Activated CD8-positive, alpha-beta T cell treated with anti-CD3 and anti-CD28 coated beads, Interleukin-2, amount 10 ng/mL, durations not matched to agents 7 days and 5 days (primary cell): ENCODE measurements at regions not wholly inside any gene's neighbourhood (a gene's known extent, or its start where the extent isn't known, plus 50 kb on each side); places are given as distances from the start of the nearest gene placed in this dataset.

Source experiments
- ATAC-seq: fragments of 150-1000 bp; cut with Tn5 transposase; one replicate; pipeline ENCODE4 v1.10.0; 2021; ENCODE audit warnings: moderate library complexity
- CTCF ChIA-PET: fragments of 350-600 bp; sonication (Branson Sonifier 250); formaldehyde crosslinking; loops from one replicate; lab custom pipeline; 2021; ENCODE audit warnings: antibody characterized with exemption; lab: Charles Lee
- POLR2A ChIA-PET: fragments of 350-600 bp; sonication (Branson Sonifier 250); formaldehyde crosslinking; loops from one replicate; lab custom pipeline; 2021; ENCODE audit warnings: antibody characterized with exemption; lab: Charles Lee
- DNase-seq: peaks from one replicate; pipeline ENCODE4 v3.0.0-alpha.2; 2020
- H3K27ac Mint-ChIP-seq: one replicate; pipeline ENCODE4 v1.8.0; 2021; ENCODE audit warnings: mild to moderate bottlenecking, mixed read lengths
- H3K27me3 Mint-ChIP-seq: one replicate; pipeline ENCODE4 v1.8.0; 2021; ENCODE audit warnings: low read depth, mixed read lengths
- H3K36me3 Mint-ChIP-seq: one replicate; pipeline ENCODE4 v1.8.0; 2021; ENCODE audit warnings: low read depth, mixed read lengths
- H3K4me1 Mint-ChIP-seq: one replicate; pipeline ENCODE4 v1.8.0; 2021; ENCODE audit warnings: low read depth, mixed read lengths
- H3K4me3 Mint-ChIP-seq: one replicate; pipeline ENCODE4 v1.8.0; 2021; ENCODE audit warnings: mild to moderate bottlenecking, mixed read lengths
- H3K9me3 Mint-ChIP-seq: one replicate; pipeline ENCODE4 v1.8.0; 2022; ENCODE audit warnings: mixed read lengths; ENCODE audit not compliant: insufficient read depth

- Mint-ChIP-seq H3K27ac (no peak overlapping the region), H3K4me3 (no peak overlapping the region), H3K27me3 (no peaks in the 10 kb centered on the region), H3K4me1 (no peaks in the 10 kb centered on the region), H3K36me3 (no peaks in the 10 kb centered on the region), H3K9me3 (no peaks in the 10 kb centered on the region)
- ATAC-seq (no peak), DNase-seq (no peak)
- ChIA-PET CTCF (no interaction called here), POLR2A (no interaction called here)
Observed at GRCh38 chr3:159655202-159655601, 333.4 kb upstream of the IL12A start.

DNA sequence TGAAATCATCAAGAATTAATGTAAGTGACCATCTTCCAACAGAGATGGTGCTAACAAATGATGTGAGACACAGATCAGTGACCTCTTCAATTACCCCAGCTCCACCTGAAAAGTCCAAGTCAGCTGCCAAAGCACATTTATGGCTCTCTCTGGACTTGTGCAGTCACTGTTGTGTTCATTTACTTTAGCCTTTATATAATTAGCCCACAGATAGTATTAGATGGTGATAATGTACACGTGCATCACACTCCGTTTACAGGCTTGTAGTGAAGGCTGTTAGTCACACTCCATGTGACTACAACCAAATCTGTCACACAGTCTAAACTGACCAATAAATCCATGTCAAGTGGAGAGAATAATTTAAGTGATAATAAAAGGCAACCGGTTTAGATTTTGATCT lies 331.5 kb upstream of the IL12A start:
- Mint-ChIP-seq H3K36me3 (no peaks in the 10 kb centered on the region), H3K27me3 (no peaks in the 10 kb centered on the region), H3K27ac (no peak overlapping the region), H3K4me3 (no peak overlapping the region), H3K4me1 (no peaks in the 10 kb centered on the region), H3K9me3 (peaks cover 2% of the 10 kb centered on the region)
- DNase-seq (no peak), ATAC-seq (no peak)
- ChIA-PET POLR2A (no interaction called here), CTCF (no interaction called here)

GRCh38 chr3:159657629-159658028 lies 331.0 kb upstream of the IL12A start:
- Mint-ChIP-seq H3K9me3 (peaks cover 4% of the 10 kb centered on the region), H3K27me3 (no peaks in the 10 kb centered on the region), H3K4me1 (no peaks in the 10 kb centered on the region), H3K36me3 (no peaks in the 10 kb centered on the region), H3K27ac (no peak overlapping the region), H3K4me3 (no peak overlapping the region)
- ChIA-PET POLR2A (no interaction called here), CTCF (no interaction called here)
- ATAC-seq: no peak
- DNase-seq: no peak

DNA sequence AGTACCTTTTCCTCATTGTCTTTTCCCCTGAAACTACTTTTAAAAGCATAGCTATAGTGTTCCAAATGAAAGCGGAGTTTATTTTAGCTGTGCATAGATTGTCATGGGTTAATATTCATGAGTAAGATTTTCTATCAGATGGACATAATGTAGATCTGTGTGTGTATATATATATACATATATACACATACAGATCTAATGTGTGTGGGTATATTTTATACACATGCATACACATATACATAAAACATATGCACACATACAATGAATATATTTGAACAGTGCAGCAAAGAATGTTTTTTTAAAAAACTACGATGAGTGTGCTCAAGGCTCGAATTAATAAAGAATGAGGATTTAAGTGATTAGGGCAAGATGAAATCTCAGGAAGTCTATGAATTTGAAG lies 328.3 kb upstream of the IL12A start:
- ATAC-seq (no peak), DNase-seq (no peak)
- H3K36me3 Mint-ChIP-seq: no peaks in the 10 kb centered on the region
- no peaks in the 10 kb centered on the region for H3K4me1 Mint-ChIP-seq
- POLR2A ChIA-PET: no interaction called here
- H3K9me3 Mint-ChIP-seq: peaks cover 4% of the 10 kb centered on the region
- CTCF ChIA-PET: no interaction called here
- no peak overlapping the region for H3K4me3 Mint-ChIP-seq
- no peak overlapping the region for H3K27ac Mint-ChIP-seq
- no peaks in the 10 kb centered on the region for H3K27me3 Mint-ChIP-seq

- Mint-ChIP-seq H3K9me3 (peaks cover 4% of the 10 kb centered on the region), H3K4me3 (no peak overlapping the region), H3K27me3 (no peaks in the 10 kb centered on the region), H3K27ac (no peak overlapping the region), H3K4me1 (no peaks in the 10 kb centered on the region), H3K36me3 (no peaks in the 10 kb centered on the region)
- no peak for DNase-seq
- POLR2A ChIA-PET: no interaction called here
- CTCF ChIA-PET: no interaction called here
- ATAC-seq: no peak
Observed at GRCh38 chr3:159660901-159661300, 327.7 kb upstream of the IL12A start.

DNA sequence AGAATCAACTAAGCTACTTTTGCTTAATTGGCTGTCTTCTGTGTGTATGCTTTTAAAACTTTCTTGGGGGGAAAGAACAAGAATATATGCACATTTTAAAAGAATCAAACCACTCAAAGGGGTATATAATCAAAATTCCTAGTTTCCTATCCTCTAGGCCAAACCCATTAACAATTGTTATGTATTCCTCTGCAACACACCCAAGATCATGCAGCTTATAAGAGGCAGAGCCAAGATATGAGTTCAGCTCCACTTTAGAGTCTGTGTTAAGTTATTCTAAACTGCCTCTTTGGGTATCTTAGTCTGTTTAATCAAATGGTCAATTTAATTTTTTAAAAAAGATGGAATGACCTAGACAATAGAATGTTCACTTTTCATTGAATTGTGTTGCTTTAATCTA lies 326.1 kb upstream of the IL12A start:
- H3K27me3 Mint-ChIP-seq: no peaks in the 10 kb centered on the region
- DNase-seq (no peak), ATAC-seq (no peak)
- no peak overlapping the region for H3K4me3 Mint-ChIP-seq
- ChIA-PET POLR2A (no interaction called here), CTCF (no interaction called here)
- H3K9me3 Mint-ChIP-seq: peaks cover 4% of the 10 kb centered on the region
- no peaks in the 10 kb centered on the region for H3K36me3 Mint-ChIP-seq
- H3K27ac Mint-ChIP-seq: no peak overlapping the region
- no peaks in the 10 kb centered on the region for H3K4me1 Mint-ChIP-seq

DNA sequence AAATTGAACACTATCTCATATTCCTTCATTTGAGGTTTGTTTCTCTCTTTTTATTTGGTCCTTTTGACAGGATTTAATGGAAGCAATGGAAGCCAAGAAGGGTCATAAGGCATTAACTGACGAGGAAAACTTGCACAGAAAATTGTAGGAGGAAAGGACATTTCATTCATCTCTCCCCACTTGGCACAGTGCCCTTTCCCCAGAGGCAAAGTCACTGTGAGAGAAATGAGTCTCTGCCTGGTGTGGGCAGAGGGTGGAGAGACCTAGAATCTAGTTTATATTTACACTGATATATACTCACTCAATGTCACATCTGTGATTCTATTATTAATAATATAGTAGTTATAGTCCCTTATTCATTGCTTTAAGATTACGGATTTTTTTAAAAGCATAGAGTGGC lies 324.6 kb upstream of the IL12A start:
- peaks cover 4% of the 10 kb centered on the region for H3K9me3 Mint-ChIP-seq
- POLR2A ChIA-PET: no interaction called here
- no peaks in the 10 kb centered on the region for H3K4me1 Mint-ChIP-seq

DNA sequence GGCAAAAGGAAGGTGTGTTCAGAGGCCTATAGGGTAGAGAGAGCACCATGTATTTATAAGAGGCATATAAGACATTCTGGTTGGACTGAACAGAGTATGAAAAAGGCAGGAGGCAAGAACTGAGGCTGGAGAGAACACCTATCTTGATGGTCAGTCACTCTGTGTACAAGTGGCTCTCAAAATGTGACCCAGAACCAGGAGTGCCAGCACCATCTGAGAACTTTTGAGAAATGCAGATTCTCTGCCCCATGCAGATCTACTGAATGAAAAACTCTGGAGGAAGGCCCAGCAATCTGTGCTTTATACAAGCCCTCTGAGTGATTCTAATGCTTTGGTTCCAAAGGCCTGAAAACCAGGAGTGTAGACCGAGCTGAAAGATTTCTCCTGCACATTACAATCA lies 324.0 kb upstream of the IL12A start:
- Mint-ChIP-seq H3K27me3 (no peaks in the 10 kb centered on the region), H3K4me1 (no peaks in the 10 kb centered on the region), H3K4me3 (no peak overlapping the region), H3K27ac (no peak overlapping the region), H3K9me3 (peaks cover 4% of the 10 kb centered on the region), H3K36me3 (no peaks in the 10 kb centered on the region)
- POLR2A ChIA-PET: no interaction called here
- CTCF ChIA-PET: no interaction called here
- ATAC-seq: no peak
- no peak for DNase-seq

More for the DNA sequence above, 324.6 kb upstream of the IL12A start:
- DNase-seq: no peak
- H3K27me3 Mint-ChIP-seq: no peaks in the 10 kb centered on the region
- no peak overlapping the region for H3K4me3 Mint-ChIP-seq
- no peaks in the 10 kb centered on the region for H3K36me3 Mint-ChIP-seq
- no peak overlapping the region for H3K27ac Mint-ChIP-seq
- CTCF ChIA-PET: no interaction called here
- ATAC-seq: no peak

DNA sequence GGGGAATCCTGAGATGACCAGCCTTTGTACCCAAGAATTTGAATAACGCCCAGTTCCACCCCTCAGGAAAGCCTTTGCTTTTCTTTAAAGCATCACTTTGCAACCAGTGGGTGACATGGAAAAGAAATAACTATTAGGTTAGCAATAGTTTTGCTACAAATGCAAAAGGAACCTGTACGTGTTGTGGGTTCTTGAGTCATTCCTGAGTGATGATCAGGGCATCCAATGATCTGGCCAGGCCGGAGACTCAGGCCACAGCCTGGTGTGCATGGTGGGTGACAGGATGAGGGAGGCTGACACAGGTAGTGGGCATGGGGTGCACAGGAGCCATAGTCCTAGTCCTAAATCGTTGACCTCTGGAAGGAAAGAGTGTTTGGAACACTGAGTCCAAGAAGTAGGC lies 321.4 kb upstream of the IL12A start:
- ChIA-PET POLR2A (no interaction called here), CTCF (no interaction called here)
- peaks cover 1% of the 10 kb centered on the region for H3K9me3 Mint-ChIP-seq
- no peak overlapping the region for H3K27ac Mint-ChIP-seq
- no peaks in the 10 kb centered on the region for H3K36me3 Mint-ChIP-seq
- no peaks in the 10 kb centered on the region for H3K27me3 Mint-ChIP-seq
- H3K4me1 Mint-ChIP-seq: no peaks in the 10 kb centered on the region
- no peak overlapping the region for H3K4me3 Mint-ChIP-seq
- ATAC-seq: no peak
- no peak for DNase-seq

GRCh38 chr3:159668461-159668860 lies 320.2 kb upstream of the IL12A start:
- no peak for ATAC-seq
- ChIA-PET CTCF (no interaction called here), POLR2A (interaction anchor here (0.6 kb wide), 1 partner anchor 135 kb away, joined by 3 read pairs; no protein-coding TSS in a partner anchor)
- H3K27me3 Mint-ChIP-seq: no peaks in the 10 kb centered on the region
- no peak overlapping the region for H3K4me3 Mint-ChIP-seq
- no peaks in the 10 kb centered on the region for H3K9me3 Mint-ChIP-seq
- H3K36me3 Mint-ChIP-seq: no peaks in the 10 kb centered on the region
- H3K4me1 Mint-ChIP-seq: no peaks in the 10 kb centered on the region
- DNase-seq: no peak
- no peak overlapping the region for H3K27ac Mint-ChIP-seq

DNA sequence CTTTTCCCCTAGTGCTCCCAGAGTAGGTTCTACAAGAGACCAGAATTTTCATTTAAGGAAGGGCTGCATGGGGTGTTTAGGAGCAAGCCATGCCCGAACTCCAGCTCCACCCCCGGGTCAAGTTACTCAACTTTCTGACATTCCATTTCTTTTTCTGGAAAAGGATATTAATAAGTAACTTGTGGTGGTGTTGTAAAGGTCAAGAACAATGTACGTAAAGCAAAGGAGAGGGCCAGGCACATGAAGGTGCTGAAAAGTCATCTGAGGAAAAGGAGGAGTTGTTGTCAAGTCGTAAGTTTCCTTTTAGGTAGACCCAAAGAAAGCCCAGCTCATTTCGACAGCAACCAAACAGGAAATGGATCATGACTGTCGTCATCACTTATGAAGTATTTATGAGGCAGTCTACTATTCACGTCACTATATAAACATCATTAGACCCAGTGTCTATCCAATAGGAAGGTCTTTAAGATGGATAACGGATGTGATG lies 319.6 kb upstream of the IL12A start:
- no peaks in the 10 kb centered on the region for H3K9me3 Mint-ChIP-seq
- H3K27me3 Mint-ChIP-seq: no peaks in the 10 kb centered on the region
- no peak for ATAC-seq
- H3K36me3 Mint-ChIP-seq: no peaks in the 10 kb centered on the region
- H3K4me1 Mint-ChIP-seq: no peaks in the 10 kb centered on the region
- CTCF ChIA-PET: no interaction called here
- POLR2A ChIA-PET: interaction anchor here (0.6 kb wide), 1 partner anchor 135 kb away, joined by 3 read pairs; no protein-coding TSS in a partner anchor
- H3K27ac Mint-ChIP-seq: no peak overlapping the region
- no peak overlapping the region for H3K4me3 Mint-ChIP-seq
- DNase-seq: no peak

DNA sequence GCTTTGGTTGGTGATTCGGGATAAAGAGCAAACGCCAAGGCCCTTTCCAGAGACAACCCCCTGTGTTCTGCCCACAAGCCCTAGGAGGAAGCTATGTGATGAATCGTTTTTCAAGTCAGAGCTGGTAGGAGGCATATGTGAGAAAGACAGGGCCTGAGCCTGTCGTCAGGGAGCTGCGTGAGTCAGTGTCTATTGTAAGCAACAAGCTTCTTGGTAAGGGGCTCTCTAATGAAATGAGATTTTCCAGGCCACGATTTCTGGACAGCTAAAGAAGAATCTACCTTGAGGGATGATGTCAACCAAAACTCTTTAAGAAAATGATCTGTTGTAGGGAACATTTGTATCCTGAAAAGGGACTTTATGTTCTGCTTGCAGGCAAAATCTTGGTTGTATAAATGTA lies 318.9 kb upstream of the IL12A start:
- H3K9me3 Mint-ChIP-seq: no peaks in the 10 kb centered on the region
- H3K4me1 Mint-ChIP-seq: no peaks in the 10 kb centered on the region
- ChIA-PET CTCF (no interaction called here), POLR2A (interaction anchor here (0.6 kb wide), 1 partner anchor 369 kb away, joined by 3 read pairs; no protein-coding TSS in a partner anchor)
- ATAC-seq (no peak), DNase-seq (no peak)
- H3K27ac Mint-ChIP-seq: no peak overlapping the region
- no peak overlapping the region for H3K4me3 Mint-ChIP-seq
- no peaks in the 10 kb centered on the region for H3K27me3 Mint-ChIP-seq
- H3K36me3 Mint-ChIP-seq: no peaks in the 10 kb centered on the region
